ENCODE measurements at regions not wholly inside any gene's neighbourhood (a gene's known extent, or its start where the extent isn't known, plus 50 kb on each side); places are given as distances from the start of the nearest gene placed in this dataset.

DNA sequence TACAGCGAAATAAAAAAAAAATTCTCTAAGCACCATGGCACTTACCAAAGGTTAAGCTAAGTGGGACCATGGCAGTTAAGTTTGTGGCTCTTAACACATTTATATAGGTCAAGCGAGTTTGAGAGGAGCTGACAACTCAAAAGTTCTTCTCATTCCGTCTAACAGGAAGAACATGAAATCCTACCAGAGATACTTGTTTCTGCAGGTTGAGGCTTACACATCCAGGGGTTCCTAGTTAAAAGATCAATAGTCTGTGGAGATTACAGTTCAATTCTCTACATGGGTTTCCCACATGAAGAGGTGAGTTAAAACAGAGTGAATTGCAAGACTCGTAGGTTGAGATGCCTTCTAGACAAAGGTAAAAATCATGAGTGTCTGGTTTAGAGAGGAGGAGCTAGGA lies 142.6 kb downstream of the EMP1 start (continued):
- TF ChIP-seq, protein P1, sequence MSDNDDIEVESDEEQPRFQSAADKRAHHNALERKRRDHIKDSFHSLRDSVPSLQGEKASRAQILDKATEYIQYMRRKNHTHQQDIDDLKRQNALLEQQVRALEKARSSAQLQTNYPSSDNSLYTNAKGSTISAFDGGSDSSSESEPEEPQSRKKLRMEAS (IDR thresholded peaks at IDR 0.05; ENCODE audit: low read depth) = no peak
- no peak for TF ChIP-seq RFX5 (IDR thresholded peaks at IDR 0.05; ENCODE audit: low read length)
- TF ChIP-seq, protein P2, sequence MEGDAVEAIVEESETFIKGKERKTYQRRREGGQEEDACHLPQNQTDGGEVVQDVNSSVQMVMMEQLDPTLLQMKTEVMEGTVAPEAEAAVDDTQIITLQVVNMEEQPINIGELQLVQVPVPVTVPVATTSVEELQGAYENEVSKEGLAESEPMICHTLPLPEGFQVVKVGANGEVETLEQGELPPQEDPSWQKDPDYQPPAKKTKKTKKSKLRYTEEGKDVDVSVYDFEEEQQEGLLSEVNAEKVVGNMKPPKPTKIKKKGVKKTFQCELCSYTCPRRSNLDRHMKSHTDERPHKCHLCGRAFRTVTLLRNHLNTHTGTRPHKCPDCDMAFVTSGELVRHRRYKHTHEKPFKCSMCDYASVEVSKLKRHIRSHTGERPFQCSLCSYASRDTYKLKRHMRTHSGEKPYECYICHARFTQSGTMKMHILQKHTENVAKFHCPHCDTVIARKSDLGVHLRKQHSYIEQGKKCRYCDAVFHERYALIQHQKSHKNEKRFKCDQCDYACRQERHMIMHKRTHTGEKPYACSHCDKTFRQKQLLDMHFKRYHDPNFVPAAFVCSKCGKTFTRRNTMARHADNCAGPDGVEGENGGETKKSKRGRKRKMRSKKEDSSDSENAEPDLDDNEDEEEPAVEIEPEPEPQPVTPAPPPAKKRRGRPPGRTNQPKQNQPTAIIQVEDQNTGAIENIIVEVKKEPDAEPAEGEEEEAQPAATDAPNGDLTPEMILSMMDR (IDR thresholded peaks at IDR 0.05) = no peak
- no peak for TF ChIP-seq NRF1 (IDR thresholded peaks at IDR 0.05; ENCODE audit: low read depth, low read length)

DNA sequence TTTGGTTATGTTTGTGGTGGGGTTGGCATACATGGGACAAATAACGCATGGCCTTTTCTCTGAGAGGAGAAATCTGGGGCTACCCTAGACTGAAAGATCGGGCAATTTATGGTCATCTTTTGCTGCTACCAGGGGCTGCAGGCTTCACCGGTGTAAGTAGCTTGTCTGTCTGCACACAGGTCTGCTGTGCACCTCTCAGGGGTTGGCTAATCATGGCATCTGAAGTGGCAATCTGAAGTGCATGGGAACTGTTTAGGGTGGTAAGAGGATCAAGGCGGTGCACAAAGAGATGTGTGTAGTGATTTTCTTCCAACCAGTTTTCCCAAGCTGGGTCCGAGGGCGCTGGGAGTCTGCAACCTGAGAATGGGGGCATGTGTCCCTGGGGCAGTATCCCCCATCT lies 141.3 kb downstream of the EMP1 start:
- Histone ChIP-seq H3K9me2 (no peaks in the 10 kb centered on the region), H3F3A (replicated peaks; ENCODE audit: insufficient read depth) (no peaks in the 10 kb centered on the region), H3K27ac (ENCODE audit: low read depth in 2 of 2, low read length in 1 of 2) (no peak overlapping the region), H3K9ac (no peak overlapping the region), H3K36me3 (replicated peaks in 1 of 2; ENCODE audit: control insufficient read depth in 1 of 2, insufficient read depth in 2 of 2, low read length in 1 of 2) (no peaks in the 10 kb centered on the region), H3K4me2 (no peak overlapping the region), H3K4me3 (ENCODE audit: low read depth in 2 of 2, low read length in 1 of 2) (no peak overlapping the region), H2AFZ (ENCODE audit: low read depth) (no peak overlapping the region), H3K27me3 (ENCODE audit: insufficient read depth) (no peaks in the 10 kb centered on the region), H4K20me1 (ENCODE audit: insufficient read depth) (no peaks in the 10 kb centered on the region), H3K79me2 (ENCODE audit: insufficient read depth) (no peaks in the 10 kb centered on the region), H3K4me1 (ENCODE audit: control insufficient read depth in 1 of 2, insufficient read depth in 2 of 2, low read depth in 1 of 2, low read length in 1 of 2) (no peaks in the 10 kb centered on the region), H3K9me3 (no peaks in the 10 kb centered on the region)
- DNase-seq = no peak
- no peak for TF ChIP-seq TEAD4 (IDR thresholded peaks at IDR 0.05; ENCODE audit: borderline replicate concordance, insufficient read depth)
- TF ChIP-seq, protein P3, sequence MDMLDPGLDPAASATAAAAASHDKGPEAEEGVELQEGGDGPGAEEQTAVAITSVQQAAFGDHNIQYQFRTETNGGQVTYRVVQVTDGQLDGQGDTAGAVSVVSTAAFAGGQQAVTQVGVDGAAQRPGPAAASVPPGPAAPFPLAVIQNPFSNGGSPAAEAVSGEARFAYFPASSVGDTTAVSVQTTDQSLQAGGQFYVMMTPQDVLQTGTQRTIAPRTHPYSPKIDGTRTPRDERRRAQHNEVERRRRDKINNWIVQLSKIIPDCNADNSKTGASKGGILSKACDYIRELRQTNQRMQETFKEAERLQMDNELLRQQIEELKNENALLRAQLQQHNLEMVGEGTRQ (IDR thresholded peaks at IDR 0.05; ENCODE audit: borderline replicate concordance, low read depth, low read length) = no peak
- no peak for TF ChIP-seq CHD2 (IDR thresholded peaks at IDR 0.05; ENCODE audit: low read length, partially characterized antibody)
- no peak for TF ChIP-seq RFX5 (IDR thresholded peaks at IDR 0.05; ENCODE audit: low read length)
- TF ChIP-seq USF1 (IDR thresholded peaks at IDR 0.05; ENCODE audit: borderline replicate concordance, low read depth) = no peak
- no peak for TF ChIP-seq SIN3A (IDR thresholded peaks at IDR 0.05; ENCODE audit: borderline replicate concordance, low read depth, low read length)
- ChIA-PET CTCF (interaction anchor here (1.3 kb wide), 2 partner anchors 82 to 125 kb away, joined by 3 read pairs; no protein-coding TSS in a partner anchor), POLR2A (no interaction called here)
- WGBS (ENCODE audit: low lambda C conversion rate) = 43% methylated on average over 4 of the region's 6 CpGs

DNA sequence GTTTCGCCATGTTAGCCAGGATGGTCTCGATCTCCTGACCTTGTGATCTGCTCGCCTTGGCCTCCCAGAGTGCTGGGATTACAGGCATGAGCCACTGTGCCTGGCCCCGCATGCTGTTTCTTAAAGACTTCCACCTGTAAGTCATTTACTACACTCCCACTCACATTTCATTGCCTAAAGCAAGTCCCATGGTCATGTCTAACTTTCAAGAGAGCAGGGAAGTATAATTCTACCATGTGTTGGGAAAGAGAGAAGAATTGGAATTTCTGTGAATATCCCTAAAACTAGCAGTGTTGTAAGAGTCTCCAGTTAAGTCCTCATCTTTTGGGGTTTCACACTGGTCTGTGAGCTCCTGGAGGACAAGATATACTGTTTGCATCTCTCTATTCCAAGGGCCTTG lies 139.7 kb downstream of the EMP1 start:
- WGBS (ENCODE audit: low lambda C conversion rate) = 31% methylated on average over 4 of the region's 4 CpGs
- CTCF ChIA-PET = no interaction called here
- no peak for TF ChIP-seq USF1 (IDR thresholded peaks at IDR 0.05; ENCODE audit: borderline replicate concordance, low read depth)
- no peak for TF ChIP-seq EZH2phosphoT487 (IDR thresholded peaks at IDR 0.05; ENCODE audit: borderline replicate concordance, low read depth)
- TF ChIP-seq GATA2 (CRISPR knock-in tag; IDR thresholded peaks at IDR 0.05) = no peak
- TF ChIP-seq RCOR1 (IDR thresholded peaks at IDR 0.05; ENCODE audit: low read length) = no peak
- TF ChIP-seq, protein P1 (IDR thresholded peaks at IDR 0.05; ENCODE audit: low read depth) = no peak
- TF ChIP-seq, protein P4, sequence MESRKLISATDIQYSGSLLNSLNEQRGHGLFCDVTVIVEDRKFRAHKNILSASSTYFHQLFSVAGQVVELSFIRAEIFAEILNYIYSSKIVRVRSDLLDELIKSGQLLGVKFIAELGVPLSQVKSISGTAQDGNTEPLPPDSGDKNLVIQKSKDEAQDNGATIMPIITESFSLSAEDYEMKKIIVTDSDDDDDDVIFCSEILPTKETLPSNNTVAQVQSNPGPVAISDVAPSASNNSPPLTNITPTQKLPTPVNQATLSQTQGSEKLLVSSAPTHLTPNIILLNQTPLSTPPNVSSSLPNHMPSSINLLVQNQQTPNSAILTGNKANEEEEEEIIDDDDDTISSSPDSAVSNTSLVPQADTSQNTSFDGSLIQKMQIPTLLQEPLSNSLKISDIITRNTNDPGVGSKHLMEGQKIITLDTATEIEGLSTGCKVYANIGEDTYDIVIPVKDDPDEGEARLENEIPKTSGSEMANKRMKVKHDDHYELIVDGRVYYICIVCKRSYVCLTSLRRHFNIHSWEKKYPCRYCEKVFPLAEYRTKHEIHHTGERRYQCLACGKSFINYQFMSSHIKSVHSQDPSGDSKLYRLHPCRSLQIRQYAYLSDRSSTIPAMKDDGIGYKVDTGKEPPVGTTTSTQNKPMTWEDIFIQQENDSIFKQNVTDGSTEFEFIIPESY (IDR thresholded peaks at IDR 0.05; ENCODE audit: borderline replicate concordance, low read depth) = no peak
- no peak for TF ChIP-seq TAF1 (IDR thresholded peaks at IDR 0.05; ENCODE audit: borderline replicate concordance, low read depth, low read length)
- TF ChIP-seq RXRA (IDR thresholded peaks at IDR 0.05; ENCODE audit: borderline replicate concordance, low read depth) = no peak
- no peak for TF ChIP-seq EP300 (IDR thresholded peaks at IDR 0.05; ENCODE audit: borderline replicate concordance in 1 of 2, low read depth in 1 of 2, low read length in 1 of 2)
- TF ChIP-seq POLR2AphosphoS5 (IDR thresholded peaks at IDR 0.05; ENCODE audit: low read depth, low read length) = no peak
- TF ChIP-seq NRF1 (IDR thresholded peaks at IDR 0.05; ENCODE audit: low read depth, low read length) = no peak
- TF ChIP-seq FOXJ3 (CRISPR knock-in tag; IDR thresholded peaks at IDR 0.05) = no peak

More for the DNA sequence above, 139.7 kb downstream of the EMP1 start:
- no peaks in the 10 kb centered on the region for H3F3A ChIP-seq (replicated peaks; ENCODE audit: insufficient read depth)
- no peaks in the 10 kb centered on the region for H3K9me2 ChIP-seq
- no peak overlapping the region for H3K4me2 ChIP-seq
- no peak overlapping the region for H3K9ac ChIP-seq
- H3K4me3 ChIP-seq (ENCODE audit: low read depth in 2 of 2, low read length in 1 of 2) = no peak overlapping the region
- no peaks in the 10 kb centered on the region for H3K27me3 ChIP-seq (ENCODE audit: insufficient read depth)
- no peaks in the 10 kb centered on the region for H4K20me1 ChIP-seq (ENCODE audit: insufficient read depth)
- H3K4me1 ChIP-seq (ENCODE audit: control insufficient read depth in 1 of 2, insufficient read depth in 2 of 2, low read depth in 1 of 2, low read length in 1 of 2) = no peaks in the 10 kb centered on the region
- no peak for DNase-seq
- POLR2A ChIA-PET = no interaction called here
- no peaks in the 10 kb centered on the region for H3K79me2 ChIP-seq (ENCODE audit: insufficient read depth)
- no peak overlapping the region for H3K27ac ChIP-seq (ENCODE audit: low read depth in 2 of 2, low read length in 1 of 2)
- no peaks in the 10 kb centered on the region for H3K9me3 ChIP-seq
- no peak overlapping the region for H2AFZ ChIP-seq (ENCODE audit: low read depth)
- no peaks in the 10 kb centered on the region for H3K36me3 ChIP-seq (replicated peaks in 1 of 2; ENCODE audit: control insufficient read depth in 1 of 2, insufficient read depth in 2 of 2, low read length in 1 of 2)

Data from SK-N-SH (cell line).